ENCODE measurements at regions not wholly inside any gene's neighbourhood (a gene's known extent, or its start where the extent isn't known, plus 50 kb on each side); places are given as distances from the start of the nearest gene placed in this dataset.

GRCh38 chr21:38753114-38753513 lies 52.6 kb upstream of the ETS2 start:
- TF ChIP-seq CTCF (conservative IDR thresholded peaks at IDR 0.05; ENCODE audit: low read depth, low read length) (no peak), EZH2phosphoT487 (IDR thresholded peaks at IDR 0.05; ENCODE audit: borderline replicate concordance, low read length) (no peak), EZH2 (IDR thresholded peaks at IDR 0.05; ENCODE audit: low read length, unreplicated experiment) (no peak)
